ENCODE measurements at regions not wholly inside any gene's neighbourhood (a gene's known extent, or its start where the extent isn't known, plus 50 kb on each side); places are given as distances from the start of the nearest gene placed in this dataset.

- peak; percentile 18 for DNase-seq (ENCODE audit: low read depth, low spot score)
Measured at GRCh38 chr10:33616956-33617355, 282.5 kb upstream of the NRP1 start.

GRCh38 chr10:33612551-33612950 is 278.1 kb upstream of the NRP1 start:
- DNase-seq (ENCODE audit: low read depth, low spot score): peak; percentile 60

- DNase-seq (ENCODE audit: low read depth, low spot score): peak; percentile 20
Measured at GRCh38 chr10:33612116-33612515, 277.6 kb upstream of the NRP1 start.

GRCh38 chr10:33611423-33611822 is 277.0 kb upstream of the NRP1 start:
- DNase-seq (ENCODE audit: low read depth, low spot score): no peak

GRCh38 chr10:33609546-33609945 is 275.1 kb upstream of the NRP1 start:
- DNase-seq (ENCODE audit: low read depth, low spot score): no peak

- DNase-seq (ENCODE audit: low read depth, low spot score): no peak
Measured at GRCh38 chr10:33602278-33602677, 267.8 kb upstream of the NRP1 start.

GRCh38 chr10:33600381-33600780 is 265.9 kb upstream of the NRP1 start:
- peak; percentile 31 for DNase-seq (ENCODE audit: low read depth, low spot score)

GRCh38 chr10:33596422-33596821 is 262.0 kb upstream of the NRP1 start:
- no peak for DNase-seq (ENCODE audit: low read depth, low spot score)

GRCh38 chr10:33594475-33594874 is 260.0 kb upstream of the NRP1 start:
- DNase-seq (ENCODE audit: low read depth, low spot score): no peak

GRCh38 chr10:33588974-33589600 is 254.6 kb upstream of the NRP1 start:
- no peak for DNase-seq (ENCODE audit: low read depth, low spot score)

- peak; percentile 21 for DNase-seq (ENCODE audit: low read depth, low spot score)
Measured at GRCh38 chr10:33584596-33584995, 250.1 kb upstream of the NRP1 start.

- peak; percentile 34 for DNase-seq (ENCODE audit: low read depth, low spot score)
Measured at GRCh38 chr10:33579996-33580395, 245.5 kb upstream of the NRP1 start.

- DNase-seq (ENCODE audit: low read depth, low spot score): no peak
Measured at GRCh38 chr10:33573606-33574005, 239.1 kb upstream of the NRP1 start.

GRCh38 chr10:33571616-33572015 is 237.1 kb upstream of the NRP1 start:
- DNase-seq (ENCODE audit: low read depth, low spot score): peak; percentile 18

- DNase-seq (ENCODE audit: low read depth, low spot score): no peak
Measured at GRCh38 chr10:33570495-33570894, 236.0 kb upstream of the NRP1 start.

GRCh38 chr10:33569702-33570101 is 235.2 kb upstream of the NRP1 start:
- DNase-seq (ENCODE audit: low read depth, low spot score): no peak

GRCh38 chr10:33566426-33566825 is 232.0 kb upstream of the NRP1 start:
- no peak for DNase-seq (ENCODE audit: low read depth, low spot score)

- DNase-seq (ENCODE audit: low read depth, low spot score): no peak
Measured at GRCh38 chr10:33566001-33566400, 231.5 kb upstream of the NRP1 start.

- DNase-seq (ENCODE audit: low read depth, low spot score): no peak
Measured at GRCh38 chr10:33565231-33565630, 230.8 kb upstream of the NRP1 start.

GRCh38 chr10:33559105-33559504 is 224.6 kb upstream of the NRP1 start:
- peak; percentile 79 for DNase-seq (ENCODE audit: low read depth, low spot score)

GRCh38 chr10:33557313-33557712 is 222.8 kb upstream of the NRP1 start:
- DNase-seq (ENCODE audit: low read depth, low spot score): no peak

GRCh38 chr10:33556620-33557019 is 222.2 kb upstream of the NRP1 start:
- no peak for DNase-seq (ENCODE audit: low read depth, low spot score)

GRCh38 chr10:33556103-33556502 is 221.6 kb upstream of the NRP1 start:
- no peak for DNase-seq (ENCODE audit: low read depth, low spot score)

Measured in astrocyte of the hippocampus (primary cell).